ENCODE measurements at regions not wholly inside any gene's neighbourhood (a gene's known extent, or its start where the extent isn't known, plus 50 kb on each side); places are given as distances from the start of the nearest gene placed in this dataset.
"Not testable (repeated sequence)": the region's sequence is repeated elsewhere in the genome, so short reads cannot be mapped to it uniquely, and the experiment has no call there.

- TF ChIP-seq, protein P1, sequence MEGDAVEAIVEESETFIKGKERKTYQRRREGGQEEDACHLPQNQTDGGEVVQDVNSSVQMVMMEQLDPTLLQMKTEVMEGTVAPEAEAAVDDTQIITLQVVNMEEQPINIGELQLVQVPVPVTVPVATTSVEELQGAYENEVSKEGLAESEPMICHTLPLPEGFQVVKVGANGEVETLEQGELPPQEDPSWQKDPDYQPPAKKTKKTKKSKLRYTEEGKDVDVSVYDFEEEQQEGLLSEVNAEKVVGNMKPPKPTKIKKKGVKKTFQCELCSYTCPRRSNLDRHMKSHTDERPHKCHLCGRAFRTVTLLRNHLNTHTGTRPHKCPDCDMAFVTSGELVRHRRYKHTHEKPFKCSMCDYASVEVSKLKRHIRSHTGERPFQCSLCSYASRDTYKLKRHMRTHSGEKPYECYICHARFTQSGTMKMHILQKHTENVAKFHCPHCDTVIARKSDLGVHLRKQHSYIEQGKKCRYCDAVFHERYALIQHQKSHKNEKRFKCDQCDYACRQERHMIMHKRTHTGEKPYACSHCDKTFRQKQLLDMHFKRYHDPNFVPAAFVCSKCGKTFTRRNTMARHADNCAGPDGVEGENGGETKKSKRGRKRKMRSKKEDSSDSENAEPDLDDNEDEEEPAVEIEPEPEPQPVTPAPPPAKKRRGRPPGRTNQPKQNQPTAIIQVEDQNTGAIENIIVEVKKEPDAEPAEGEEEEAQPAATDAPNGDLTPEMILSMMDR (IDR thresholded peaks at IDR 0.05; ENCODE audit: low read length), result not testable (repeated sequence)
- TF ChIP-seq EZH2 (IDR thresholded peaks at IDR 0.05; ENCODE audit: borderline replicate concordance, low read length), result not testable (repeated sequence)
Measured at GRCh38 chr12:17116538-17116937, 510.6 kb upstream of the LMO3 start.
